M059J (cell line): ENCODE measurements at regions not wholly inside any gene's neighbourhood (a gene's known extent, or its start where the extent isn't known, plus 50 kb on each side); places are given as distances from the start of the nearest gene placed in this dataset.

ENCODE experiments used
- DNase-seq: peaks from one replicate; pipeline ENCODE4 v3.0.0-alpha.2; 2012; ENCODE audit warnings: low read depth

- DNase-seq = peak; percentile 79
Measured at GRCh38 chr20:61120595-61121515, 131.2 kb upstream of the CDH4 start.

- DNase-seq = no peak
Measured at GRCh38 chr20:61121661-61122060, 130.4 kb upstream of the CDH4 start.

GRCh38 chr20:61123286-61123685 lies 128.8 kb upstream of the CDH4 start:
- DNase-seq = no peak

- no peak for DNase-seq
Measured at GRCh38 chr20:61123751-61124368, 128.2 kb upstream of the CDH4 start.

- DNase-seq = no peak
Measured at GRCh38 chr20:61125076-61125475, 127.0 kb upstream of the CDH4 start.

- DNase-seq = no peak
Measured at GRCh38 chr20:61125546-61126180, 126.4 kb upstream of the CDH4 start.

GRCh38 chr20:61126369-61127195 lies 125.5 kb upstream of the CDH4 start:
- DNase-seq = no peak

- peak; percentile 75 for DNase-seq
Measured at GRCh38 chr20:61127311-61128039, 124.6 kb upstream of the CDH4 start.

GRCh38 chr20:61128701-61129269 lies 123.3 kb upstream of the CDH4 start:
- no peak for DNase-seq

- no peak for DNase-seq
Measured at GRCh38 chr20:61129311-61129710, 122.8 kb upstream of the CDH4 start.

GRCh38 chr20:61130156-61130555 lies 121.9 kb upstream of the CDH4 start:
- DNase-seq = no peak

GRCh38 chr20:61131944-61132343 lies 120.1 kb upstream of the CDH4 start:
- no peak for DNase-seq

- DNase-seq = no peak
Measured at GRCh38 chr20:61133611-61134010, 118.5 kb upstream of the CDH4 start.

GRCh38 chr20:61134296-61135030 lies 117.6 kb upstream of the CDH4 start:
- DNase-seq = no peak

GRCh38 chr20:61135266-61135665 lies 116.8 kb upstream of the CDH4 start:
- DNase-seq = no peak

GRCh38 chr20:61135968-61136367 lies 116.1 kb upstream of the CDH4 start:
- DNase-seq = no peak

GRCh38 chr20:61138566-61138965 lies 113.5 kb upstream of the CDH4 start:
- DNase-seq = no peak

GRCh38 chr20:61139031-61139430 lies 113.0 kb upstream of the CDH4 start:
- DNase-seq = no peak

- no peak for DNase-seq
Measured at GRCh38 chr20:61140576-61140975, 111.5 kb upstream of the CDH4 start.

GRCh38 chr20:61146023-61146422 lies 106.0 kb upstream of the CDH4 start:
- DNase-seq = no peak
